Neural cell (in vitro differentiated cells): ENCODE measurements at regions not wholly inside any gene's neighbourhood (a gene's known extent, or its start where the extent isn't known, plus 50 kb on each side); places are given as distances from the start of the nearest gene placed in this dataset.

Experiments
- H2AFZ ChIP-seq: fragments of 200-600, 300-800 bp; sonication (generic), shearing (Covaris generic); 2 replicates; pipeline ENCODE4 v1.6.0; 2014; ENCODE audit warnings: low read depth, mild to moderate bottlenecking, antibody characterized with exemption, low read length, moderate library complexity
- H3F3A ChIP-seq: fragments of 200-600 bp; shearing (Covaris generic); 2 replicates; pipeline ENCODE4 v1.6.1; 2016; ENCODE audit warnings: mild to moderate bottlenecking, moderate library complexity, mixed read lengths, antibody characterized with exemption, low read length; ENCODE audit not compliant: insufficient read depth, poor library complexity, severe bottlenecking
- H3K27ac ChIP-seq: fragments of 200-600, 300-800 bp; sonication (generic), shearing (Covaris generic); 2 replicates; pipeline ENCODE4 v1.5.1; 2014; ENCODE audit warnings: mild to moderate bottlenecking, low read length, moderate library complexity
- H3K27me3 ChIP-seq: fragments of 300-800, 200-600 bp; sonication (generic), shearing (Covaris generic); 2 replicates; pipeline ENCODE4 v1.6.0; 2014; ENCODE audit warnings: mild to moderate bottlenecking, low read depth, low read length, moderate library complexity; ENCODE audit not compliant: insufficient read depth
- H3K36me3 ChIP-seq: fragments of 300-800, 200-600 bp; sonication (generic), shearing (Covaris generic); 2 replicates; pipeline ENCODE4 v1.5.1; 2014; ENCODE audit warnings: mild to moderate bottlenecking, antibody characterized with exemption, low read length, moderate library complexity; ENCODE audit not compliant: insufficient read depth
- H3K4me2 ChIP-seq: fragments of 300-800, 200-600 bp; sonication (generic), shearing (Covaris generic); 2 replicates; pipeline ENCODE4 v1.6.0; 2014; ENCODE audit warnings: mild to moderate bottlenecking, low read length
- H3K4me3 ChIP-seq: fragments of 300-800, 200-600 bp; sonication (generic), shearing (Covaris generic); 2 replicates; pipeline ENCODE4 v1.5.1; 2014; ENCODE audit warnings: mild to moderate bottlenecking, low read length, moderate library complexity
- H3K79me2 ChIP-seq: fragments of 200-600 bp; shearing (Covaris generic); replicated peaks from 2 replicates; pipeline ENCODE4 v1.6.0; 2014; ENCODE audit warnings: mild to moderate bottlenecking, low read length, moderate library complexity; ENCODE audit not compliant: insufficient read depth
- H3K9ac ChIP-seq: fragments of 300-800, 200-600 bp; sonication (generic), shearing (Covaris generic); 2 replicates; pipeline ENCODE4 v1.6.1; 2016; ENCODE audit warnings: mild to moderate bottlenecking, low read length, mixed read lengths
- H3K9me2 ChIP-seq: fragments of 200-600 bp; shearing (Covaris generic); 2 replicates; pipeline ENCODE4 v1.6.1; 2016; ENCODE audit warnings: mild to moderate bottlenecking, low read length, mixed read lengths; ENCODE audit not compliant: insufficient read depth
- H3K9me3 ChIP-seq: fragments of 200-600, 300-800 bp; sonication (generic), shearing (Covaris generic); 2 replicates; pipeline ENCODE4 v1.6.1; 2016; ENCODE audit warnings: mild to moderate bottlenecking, mixed run types, low read length, moderate library complexity, mixed read lengths
- H4K20me1 ChIP-seq: fragments of 200-600 bp; shearing (Covaris generic); 2 replicates; pipeline ENCODE4 v1.6.1; 2016; ENCODE audit warnings: mild to moderate bottlenecking, mixed run types; ENCODE audit not compliant: insufficient read depth
- CTCF ChIP-seq: fragments of 450-650 bp; IDR thresholded peaks from 2 replicates; pipeline ENCODE4 v1.5.1; 2014; ENCODE audit warnings: antibody characterized with exemption, mild to moderate bottlenecking, moderate library complexity; ENCODE audit not compliant: poor library complexity, severe bottlenecking
- EP300 ChIP-seq: fragments of 450-650 bp; conservative IDR thresholded peaks from 2 replicates; pipeline ENCODE4 v1.6.1; 2014; ENCODE audit warnings: antibody characterized with exemption, mild to moderate bottlenecking, moderate library complexity; ENCODE audit not compliant: poor library complexity, severe bottlenecking
- EZH2 ChIP-seq: fragments of 200-600, 300-800 bp; shearing (Covaris generic), sonication (generic); IDR thresholded peaks from 2 replicates; pipeline ENCODE4 v1.6.1; 2014; ENCODE audit warnings: antibody characterized with exemption, low read length, borderline replicate concordance, mild to moderate bottlenecking; ENCODE audit not compliant: insufficient read depth, poor library complexity, severe bottlenecking
- MXI1 ChIP-seq: fragments of 450-650 bp; conservative IDR thresholded peaks from 2 replicates; pipeline ENCODE4 v1.6.1; 2014; ENCODE audit warnings: antibody characterized with exemption, mild to moderate bottlenecking; ENCODE audit not compliant: poor library complexity, severe bottlenecking
- POLR2AphosphoS5 ChIP-seq: IDR thresholded peaks from 2 replicates; pipeline ENCODE4 v1.6.1; 2012
- RAD21 ChIP-seq: fragments of 450-650 bp; conservative IDR thresholded peaks from 2 replicates; pipeline ENCODE4 v1.6.1; 2014; ENCODE audit warnings: antibody characterized with exemption, mild to moderate bottlenecking, moderate library complexity
- REST ChIP-seq: IDR thresholded peaks from 2 replicates; pipeline ENCODE4 v1.6.1; 2012; ENCODE audit warnings: borderline replicate concordance
- SMC3 ChIP-seq: fragments of 450-650 bp; conservative IDR thresholded peaks from 2 replicates; pipeline ENCODE4 v1.6.1; 2014; ENCODE audit warnings: antibody characterized with exemption, mild to moderate bottlenecking, moderate library complexity; ENCODE audit not compliant: poor library complexity
- TAF1 ChIP-seq: IDR thresholded peaks from 2 replicates; pipeline ENCODE4 v1.6.1; 2012; ENCODE audit warnings: low read depth

- Histone ChIP-seq H2AFZ (no peak overlapping the region), H3K9me3 (no peaks in the 10 kb centered on the region), H3K79me2 (no peaks in the 10 kb centered on the region), H3K4me2 (no peak overlapping the region), H3K36me3 (no peaks in the 10 kb centered on the region), H3K9me2 (no peaks in the 10 kb centered on the region), H3K27ac (no peak overlapping the region), H3F3A (no peaks in the 10 kb centered on the region), H3K27me3 (no peaks in the 10 kb centered on the region), H4K20me1 (no peaks in the 10 kb centered on the region), H3K4me3 (no peak overlapping the region), H3K9ac (no peak overlapping the region)
- TF ChIP-seq EZH2 (no peak), POLR2AphosphoS5 (no peak), EP300 (no peak), TAF1 (no peak), REST (no peak), MXI1 (no peak), CTCF (no peak), SMC3 (no peak), RAD21 (no peak)
Observed at GRCh38 chr15:47432826-47433225, 284.5 kb upstream of the SEMA6D start.

- no peaks in the 10 kb centered on the region for H3K9me2 ChIP-seq
- no peaks in the 10 kb centered on the region for H3K36me3 ChIP-seq
- no peaks in the 10 kb centered on the region for H3F3A ChIP-seq
- no peak overlapping the region for H3K4me2 ChIP-seq
- no peak overlapping the region for H3K9ac ChIP-seq
- H3K27me3 ChIP-seq = no peaks in the 10 kb centered on the region
- no peaks in the 10 kb centered on the region for H3K79me2 ChIP-seq
- H2AFZ ChIP-seq = no peak overlapping the region
- no peak overlapping the region for H3K4me3 ChIP-seq
- no peak for TF ChIP-seq EZH2
- TF ChIP-seq REST = no peak
- no peak for TF ChIP-seq MXI1
- TF ChIP-seq POLR2AphosphoS5 = no peak
- no peak for TF ChIP-seq TAF1
- no peak for TF ChIP-seq EP300
- no peak for TF ChIP-seq RAD21
- TF ChIP-seq SMC3 = no peak
- no peak for TF ChIP-seq CTCF
- H3K27ac ChIP-seq = no peak overlapping the region
- no peaks in the 10 kb centered on the region for H3K9me3 ChIP-seq
- H4K20me1 ChIP-seq = no peaks in the 10 kb centered on the region
Observed at GRCh38 chr15:47434596-47434995, 282.7 kb upstream of the SEMA6D start.
